Neural progenitor cell (in vitro differentiated cells): ENCODE measurements at regions not wholly inside any gene's neighbourhood (a gene's known extent, or its start where the extent isn't known, plus 50 kb on each side); places are given as distances from the start of the nearest gene placed in this dataset.

ENCODE experiments used
- DNase-seq: peaks from one replicate; pipeline ENCODE4 v3.0.0-alpha.2; 2016; ENCODE audit warnings: low spot score
- H2AFZ ChIP-seq: fragments of 200-600 bp; sonication (generic); replicated peaks from 2 replicates; pipeline ENCODE4 v1.6.1; 2016; ENCODE audit warnings: antibody characterized with exemption
- H3F3A ChIP-seq: fragments of 200-600 bp; sonication (generic); 2 replicates; pipeline ENCODE4 v1.6.1; 2016; ENCODE audit warnings: antibody characterized with exemption, low read depth
- H3K27ac ChIP-seq: fragments of 200-600 bp; sonication (generic); 2 replicates; pipeline ENCODE4 v1.5.1; 2016; ENCODE audit warnings: mild to moderate bottlenecking
- H3K27me3 ChIP-seq: fragments of 200-600 bp; sonication (generic); 2 replicates; pipeline ENCODE4 v1.6.1; 2016; ENCODE audit warnings: mild to moderate bottlenecking, moderate library complexity
- H3K36me3 ChIP-seq: fragments of 200-600 bp; sonication (generic); 2 replicates; pipeline ENCODE4 v1.5.1; 2016
- H3K4me1 ChIP-seq: fragments of 200-600 bp; sonication (generic); 2 replicates; pipeline ENCODE4 v1.6.1; 2016; ENCODE audit warnings: mixed run types
- H3K4me2 ChIP-seq: fragments of 200-600 bp; sonication (generic); 2 replicates; pipeline ENCODE4 v1.6.1; 2016
- H3K4me3 ChIP-seq: fragments of 200-600 bp; sonication (generic); 2 replicates; pipeline ENCODE4 v1.5.1; 2016
- H3K79me2 ChIP-seq: fragments of 200-600 bp; sonication (generic); 2 replicates; pipeline ENCODE4 v1.6.1; 2016; ENCODE audit warnings: low read depth
- H3K9ac ChIP-seq: fragments of 200-600 bp; sonication (generic); 2 replicates; pipeline ENCODE4 v1.6.1; 2016
- H3K9me3 ChIP-seq: fragments of 200-600 bp; sonication (generic); 2 replicates; pipeline ENCODE4 v1.5.1; 2016; ENCODE audit warnings: low read depth
- H4K20me1 ChIP-seq: fragments of 200-600 bp; sonication (generic); 2 replicates; pipeline ENCODE4 v1.6.1; 2016; ENCODE audit warnings: low read depth
- H3K27ac Mint-ChIP-seq: 3 replicates; pipeline ENCODE4 v1.8.0; 2021; ENCODE audit warnings: mixed read lengths
- H3K27me3 Mint-ChIP-seq: 2 replicates; pipeline ENCODE4 v1.8.0; 2022; ENCODE audit warnings: low read depth, mild to moderate bottlenecking, inconsistent platforms, moderate library complexity, mixed read lengths; ENCODE audit not compliant: insufficient read depth
- H3K36me3 Mint-ChIP-seq: 3 replicates; pipeline ENCODE4 v1.8.0; 2021; ENCODE audit warnings: mixed read lengths
- H3K4me1 Mint-ChIP-seq: 3 replicates; pipeline ENCODE4 v1.8.0; 2021; ENCODE audit warnings: mixed read lengths
- H3K4me3 Mint-ChIP-seq: 3 replicates; pipeline ENCODE4 v1.8.0; 2021; ENCODE audit warnings: mild to moderate bottlenecking, moderate library complexity, mixed read lengths
- H3K9me3 Mint-ChIP-seq: 3 replicates; pipeline ENCODE4 v1.8.0; 2020; ENCODE audit warnings: mixed read lengths
- EZH2 ChIP-seq: fragments of 200-600 bp; sonication (generic); IDR thresholded peaks from 2 replicates; pipeline ENCODE4 v1.6.1; 2017; ENCODE audit warnings: antibody characterized with exemption, mild to moderate bottlenecking, moderate library complexity
- EZH2phosphoT487 ChIP-seq: fragments of 200-600 bp; sonication (generic); IDR thresholded peaks from 2 replicates; pipeline ENCODE4 v1.6.1; 2017; ENCODE audit warnings: antibody characterized with exemption
- TF ChIP-seq, protein P1 (sequence below): fragments of 200-600 bp; sonication (generic); IDR thresholded peaks from 2 replicates; pipeline ENCODE4 v1.5.1; 2017; ENCODE audit warnings: antibody characterized with exemption, mild to moderate bottlenecking

DNA sequence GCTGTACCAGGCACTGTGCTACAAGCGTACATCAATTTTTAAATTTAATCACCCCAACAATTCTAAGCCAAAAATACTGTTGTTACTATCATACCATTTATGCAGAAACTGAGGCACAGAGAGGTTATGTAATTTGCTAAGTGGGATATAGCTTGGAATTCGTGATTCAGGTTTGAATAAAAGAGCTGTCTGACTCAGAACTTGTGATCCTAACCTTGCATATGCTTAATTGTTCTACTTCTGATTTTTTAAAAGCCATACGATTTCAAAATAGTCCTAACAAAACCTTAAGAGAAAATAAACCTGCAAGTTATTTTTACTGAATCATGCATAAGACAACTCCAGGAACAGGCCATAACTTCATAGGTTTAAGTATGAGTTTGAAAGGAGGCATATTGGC, 498.0 kb upstream of the CFAP20DC start:
- Histone ChIP-seq H3K27ac (no peak overlapping the region), H3K27me3 (no peaks in the 10 kb centered on the region), H3F3A (no peaks in the 10 kb centered on the region), H3K4me1 (peaks cover 10% of the 10 kb centered on the region), H4K20me1 (no peaks in the 10 kb centered on the region), H3K36me3 (no peaks in the 10 kb centered on the region), H3K4me3 (no peak overlapping the region), H3K4me2 (no peak overlapping the region), H3K9me3 (no peaks in the 10 kb centered on the region), H2AFZ (no peak overlapping the region), H3K79me2 (no peaks in the 10 kb centered on the region), H3K9ac (no peak overlapping the region)
- Mint-ChIP-seq H3K36me3 (no peaks in the 10 kb centered on the region), H3K27ac (no peak overlapping the region), H3K9me3 (no peaks in the 10 kb centered on the region), H3K4me1 (peaks cover 17% of the 10 kb centered on the region), H3K4me3 (no peak overlapping the region), H3K27me3 (no peaks in the 10 kb centered on the region)
- no peak for DNase-seq
- TF ChIP-seq EZH2 (no peak), EZH2phosphoT487 (no peak)
- TF ChIP-seq, protein P1, sequence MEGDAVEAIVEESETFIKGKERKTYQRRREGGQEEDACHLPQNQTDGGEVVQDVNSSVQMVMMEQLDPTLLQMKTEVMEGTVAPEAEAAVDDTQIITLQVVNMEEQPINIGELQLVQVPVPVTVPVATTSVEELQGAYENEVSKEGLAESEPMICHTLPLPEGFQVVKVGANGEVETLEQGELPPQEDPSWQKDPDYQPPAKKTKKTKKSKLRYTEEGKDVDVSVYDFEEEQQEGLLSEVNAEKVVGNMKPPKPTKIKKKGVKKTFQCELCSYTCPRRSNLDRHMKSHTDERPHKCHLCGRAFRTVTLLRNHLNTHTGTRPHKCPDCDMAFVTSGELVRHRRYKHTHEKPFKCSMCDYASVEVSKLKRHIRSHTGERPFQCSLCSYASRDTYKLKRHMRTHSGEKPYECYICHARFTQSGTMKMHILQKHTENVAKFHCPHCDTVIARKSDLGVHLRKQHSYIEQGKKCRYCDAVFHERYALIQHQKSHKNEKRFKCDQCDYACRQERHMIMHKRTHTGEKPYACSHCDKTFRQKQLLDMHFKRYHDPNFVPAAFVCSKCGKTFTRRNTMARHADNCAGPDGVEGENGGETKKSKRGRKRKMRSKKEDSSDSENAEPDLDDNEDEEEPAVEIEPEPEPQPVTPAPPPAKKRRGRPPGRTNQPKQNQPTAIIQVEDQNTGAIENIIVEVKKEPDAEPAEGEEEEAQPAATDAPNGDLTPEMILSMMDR = no peak

DNA sequence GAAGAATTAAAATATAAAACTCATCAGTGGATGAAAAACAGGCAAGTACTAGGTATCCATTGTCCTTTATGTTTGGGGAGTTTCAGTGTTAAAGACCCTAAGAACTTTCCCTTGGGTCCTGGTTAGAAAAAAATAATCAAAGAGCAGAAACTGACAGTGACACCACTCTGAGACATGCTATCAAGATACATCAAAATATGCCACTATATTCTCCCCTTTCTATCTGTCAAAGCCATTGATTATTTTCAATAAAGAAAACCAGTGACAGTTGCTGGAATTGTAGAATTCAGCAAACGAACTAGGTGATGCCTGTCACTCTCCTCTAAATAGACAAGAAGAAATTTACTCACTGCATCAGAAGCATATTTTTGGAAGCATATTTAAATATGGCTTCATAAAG, 496.7 kb upstream of the CFAP20DC start:
- peaks cover 2% of the 10 kb centered on the region for H3K27me3 Mint-ChIP-seq
- H3K9me3 ChIP-seq = no peaks in the 10 kb centered on the region
- H3K36me3 ChIP-seq = no peaks in the 10 kb centered on the region
- peaks cover 10% of the 10 kb centered on the region for H3K4me1 ChIP-seq
- no peak overlapping the region for H3K9ac ChIP-seq
- no peaks in the 10 kb centered on the region for H3K9me3 Mint-ChIP-seq
- H4K20me1 ChIP-seq = no peaks in the 10 kb centered on the region
- H3K27me3 ChIP-seq = no peaks in the 10 kb centered on the region
- no peak overlapping the region for H3K4me3 ChIP-seq
- no peaks in the 10 kb centered on the region for H3K36me3 Mint-ChIP-seq
- DNase-seq = no peak
- no peak overlapping the region for H3K27ac ChIP-seq
- H2AFZ ChIP-seq = no peak overlapping the region
- H3K4me2 ChIP-seq = no peak overlapping the region
- TF ChIP-seq, protein P1 = no peak
- TF ChIP-seq EZH2 (no peak), EZH2phosphoT487 (no peak)
- H3K27ac Mint-ChIP-seq = no peak overlapping the region
- no peaks in the 10 kb centered on the region for H3F3A ChIP-seq
- peaks cover 17% of the 10 kb centered on the region for H3K4me1 Mint-ChIP-seq
- H3K4me3 Mint-ChIP-seq = no peak overlapping the region
- no peaks in the 10 kb centered on the region for H3K79me2 ChIP-seq

DNA sequence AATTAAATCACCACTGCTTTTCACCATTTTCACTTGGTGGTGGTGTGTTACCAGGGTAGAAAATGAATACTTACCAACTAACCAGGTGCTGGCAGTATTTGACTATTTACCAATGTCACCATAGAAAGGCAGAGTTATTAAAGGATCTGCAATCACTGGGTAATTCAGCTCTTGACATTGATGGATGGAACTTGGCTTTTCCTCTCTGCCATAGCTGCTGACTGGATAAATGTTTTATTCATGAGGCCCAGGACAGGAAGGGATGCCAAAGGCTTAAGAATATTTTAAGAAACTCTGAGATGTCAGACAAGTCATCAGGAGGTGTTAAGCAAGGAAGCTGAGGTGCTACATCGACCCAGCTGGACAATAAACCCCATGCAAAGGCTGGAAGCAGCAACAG, 495.5 kb upstream of the CFAP20DC start:
- no peak overlapping the region for H3K4me3 ChIP-seq
- TF ChIP-seq, protein P1 = no peak
- TF ChIP-seq EZH2phosphoT487 (no peak), EZH2 (no peak)
- Mint-ChIP-seq H3K27me3 (peaks cover 2% of the 10 kb centered on the region), H3K4me3 (no peak overlapping the region), H3K27ac (no peak overlapping the region), H3K9me3 (no peaks in the 10 kb centered on the region), H3K36me3 (no peaks in the 10 kb centered on the region), H3K4me1 (peaks cover 25% of the 10 kb centered on the region)
- no peaks in the 10 kb centered on the region for H4K20me1 ChIP-seq
- H3K4me2 ChIP-seq = no peak overlapping the region
- H3K9me3 ChIP-seq = no peaks in the 10 kb centered on the region
- peaks cover 15% of the 10 kb centered on the region for H3K4me1 ChIP-seq
- H2AFZ ChIP-seq = no peak overlapping the region
- DNase-seq = no peak
- H3K9ac ChIP-seq = no peak overlapping the region
- H3K36me3 ChIP-seq = no peaks in the 10 kb centered on the region
- H3K79me2 ChIP-seq = no peaks in the 10 kb centered on the region
- H3K27ac ChIP-seq = no peak overlapping the region
- no peaks in the 10 kb centered on the region for H3K27me3 ChIP-seq
- H3F3A ChIP-seq = no peaks in the 10 kb centered on the region

DNA sequence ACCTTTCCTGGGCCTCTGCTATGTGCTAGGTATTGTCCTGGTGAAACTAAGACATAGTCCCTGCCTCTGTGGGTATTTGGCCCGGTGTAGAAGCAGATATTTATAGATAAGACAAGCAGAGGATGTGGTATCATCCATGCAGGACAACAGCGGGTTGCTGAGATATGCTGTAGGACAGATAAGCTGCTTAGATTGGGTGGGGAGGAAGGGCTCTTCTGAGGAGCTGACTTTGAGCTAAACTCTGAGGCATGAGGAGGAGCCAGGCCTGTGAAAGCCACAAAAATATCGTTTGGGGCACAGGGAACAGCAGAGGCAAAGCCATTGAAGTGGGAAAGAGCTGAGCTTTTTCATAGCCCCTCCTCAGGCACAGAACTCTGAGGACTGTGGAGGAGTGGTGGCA, 492.5 kb upstream of the CFAP20DC start:
- H3K27me3 Mint-ChIP-seq = peaks cover 2% of the 10 kb centered on the region
- Histone ChIP-seq H3K27me3 (no peaks in the 10 kb centered on the region), H3K36me3 (no peaks in the 10 kb centered on the region), H3K9me3 (no peaks in the 10 kb centered on the region), H3K4me2 (no peak overlapping the region), H3K27ac (no peak overlapping the region), H2AFZ (peak overlapping the region; percentile 17), H3K79me2 (no peaks in the 10 kb centered on the region), H3K4me3 (no peak overlapping the region), H3F3A (no peaks in the 10 kb centered on the region), H3K4me1 (peaks cover 10% of the 10 kb centered on the region), H4K20me1 (no peaks in the 10 kb centered on the region), H3K9ac (no peak overlapping the region)
- no peak for DNase-seq
- H3K36me3 Mint-ChIP-seq = no peaks in the 10 kb centered on the region
- TF ChIP-seq, protein P1 = no peak
- no peak for TF ChIP-seq EZH2phosphoT487
- TF ChIP-seq EZH2 = no peak
- no peak overlapping the region for H3K27ac Mint-ChIP-seq
- no peaks in the 10 kb centered on the region for H3K9me3 Mint-ChIP-seq
- peaks cover 27% of the 10 kb centered on the region for H3K4me1 Mint-ChIP-seq
- no peak overlapping the region for H3K4me3 Mint-ChIP-seq
